Adrenal gland (tissue), 9 donors: ENCODE measurements at regions not wholly inside any gene's neighbourhood (a gene's known extent, or its start where the extent isn't known, plus 50 kb on each side); places are given as distances from the start of the nearest gene placed in this dataset.

Experiments used
- DNase-seq, 7 donors: peaks; one replicate each; pipeline ENCODE4 v3.0.0-alpha.2; 2019 to 2020
- H3K27ac ChIP-seq, 5 donors: fragments of 200-600 bp; sonication (generic) in 4 of 5; 1 replicate in 3 of 5; 2 replicates in 2 of 5; pipeline versions ENCODE4 v1.5.1 to v1.8.0; 2016 to 2020; ENCODE audit warnings: mild to moderate bottlenecking in 1 of 5
- H3K27me3 ChIP-seq: fragments of 200-600 bp; 2 replicates; pipeline ENCODE4 v1.8.0; 2021
- H3K36me3 ChIP-seq, 2 donors: fragments of 200-600 bp; replicated peaks in 1 of 2; 1 replicate in 1 of 2; 2 replicates in 1 of 2; pipeline versions ENCODE4 v1.5.1 to v1.8.0; 2018 to 2022
- H3K4me1 ChIP-seq, 2 donors: fragments of 200-600 bp; replicated peaks in 1 of 2; 1 replicate in 1 of 2; 2 replicates in 1 of 2; pipeline versions ENCODE4 v1.5.1 to v1.8.0; 2018 to 2021
- H3K4me3 ChIP-seq, 4 donors: fragments of 200-600 bp; sonication (generic) in 3 of 4; one replicate each; pipeline ENCODE4 v1.5.1; 2016 to 2018
- H3K9me3 ChIP-seq, 3 donors: fragments of 200-600 bp; sonication (generic) in 1 of 3; replicated peaks in 1 of 3; 1 replicate in 2 of 3; 2 replicates in 1 of 3; pipeline versions ENCODE4 v1.5.1 to v1.8.0; 2016 to 2021
- CTCF ChIP-seq, 6 experiments: fragments of 450-650 bp in 4 of 6; fragments of 200-600 bp in 2 of 6; sonication (generic) in 1 of 6; IDR thresholded peaks; 1 replicate in 5 of 6; 2 replicates in 1 of 6; pipeline versions ENCODE4 v1.5.1 to v1.8.0; 2016 to 2021; ENCODE audit warnings: antibody characterized with exemption in 6 of 6, mild to moderate bottlenecking in 2 of 6, moderate library complexity in 1 of 6
- POLR2A ChIP-seq, 2 donors: fragments of 450-650 bp; IDR thresholded peaks; one replicate each; pipeline ENCODE4 v1.6.1; 2017; ENCODE audit warnings: antibody characterized with exemption in 2 of 2, mild to moderate bottlenecking in 2 of 2, moderate library complexity in 1 of 2
- WGBS, 4 donors: extraction: QIAGEN DNeasy Blood & Tissue Kit in 2 of 4; methylation state at CpG; one replicate each; pipeline versions ENCODE4 v1.1.5 to v1.1.7; 2013 to 2017; 5-methylcytosine and 5-hydroxymethylcytosine counted together
- intact Hi-C, 2 donors: fragments of 100-400 bp; cut with DNase I; formaldehyde crosslinking; loops; one replicate each; pipeline versions ENCODE4 v1.14.1 to v1.15.0; 2022 to 2023
- donor health status: healthy with polysubstance abuse.
- donor health status: Bipolar disorder and iron deficiency.
- donor health status: DM: yes; HTN: yes; CAD: no.
- donor health status: DM: no; HTN: no; CAD: no.
- donor health status: DM: no; HTN: no; CAD: no.

GRCh38 chr6:115854866-115855665 lies 205.6 kb downstream of the FRK start:
- Histone ChIP-seq H3K27ac (no peak overlapping the region), H3K9me3 (no peaks in the 10 kb centered on the region), H3K4me3 (no peak overlapping the region), H3K27me3 (no peaks in the 10 kb centered on the region), H3K36me3 (no peaks in the 10 kb centered on the region), H3K4me1 (no peaks in the 10 kb centered on the region)
- intact Hi-C loops: no loop called here
- no peak for DNase-seq
- WGBS, 4 donors: 84 to 97% (median 96%) methylated on average over 6 to 34 of the region's 34 CpGs
- TF ChIP-seq POLR2A (IDR thresholded peaks at IDR 0.05) (no peak), CTCF (IDR thresholded peaks at IDR 0.05) (no peak)

- Histone ChIP-seq H3K4me1 (no peaks in the 10 kb centered on the region), H3K9me3 (no peaks in the 10 kb centered on the region), H3K27me3 (no peaks in the 10 kb centered on the region), H3K27ac (no peak overlapping the region), H3K4me3 (no peak overlapping the region), H3K36me3 (no peaks in the 10 kb centered on the region)
- intact Hi-C loops: no loop called here
- no peak for DNase-seq
- TF ChIP-seq CTCF (IDR thresholded peaks at IDR 0.05) (no peak), POLR2A (IDR thresholded peaks at IDR 0.05) (no peak)
These were observed 213.0 kb downstream of the FRK start for GRCh38 chr6:115847671-115848070.

GRCh38 chr6:115843945-115844344 lies 216.7 kb downstream of the FRK start:
- no peak overlapping the region for H3K4me3 ChIP-seq
- intact Hi-C loops: no loop called here

GRCh38 chr6:115842338-115842737 lies 218.4 kb downstream of the FRK start:
- no peaks in the 10 kb centered on the region for H3K9me3 ChIP-seq
- WGBS, 4 donors: 88 to 91% (median 90%) methylated on average over 3 of the region's 3 CpGs
- DNase-seq: no peak
- no peaks in the 10 kb centered on the region for H3K27me3 ChIP-seq
- no peak overlapping the region for H3K27ac ChIP-seq
- H3K4me1 ChIP-seq: no peaks in the 10 kb centered on the region
- intact Hi-C loops: no loop called here
- no peaks in the 10 kb centered on the region for H3K36me3 ChIP-seq
- H3K4me3 ChIP-seq: no peak overlapping the region
- TF ChIP-seq POLR2A (IDR thresholded peaks at IDR 0.05): no peak
- TF ChIP-seq CTCF (IDR thresholded peaks at IDR 0.05): no peak

More at GRCh38 chr6:115843945-115844344, 216.7 kb downstream of the FRK start:
- no peaks in the 10 kb centered on the region for H3K36me3 ChIP-seq
- no peak overlapping the region for H3K27ac ChIP-seq
- H3K4me1 ChIP-seq: no peaks in the 10 kb centered on the region
- H3K9me3 ChIP-seq: no peaks in the 10 kb centered on the region
- no peaks in the 10 kb centered on the region for H3K27me3 ChIP-seq
- DNase-seq: no peak
- TF ChIP-seq POLR2A (IDR thresholded peaks at IDR 0.05) (no peak), CTCF (IDR thresholded peaks at IDR 0.05) (no peak)
